GM21360 (cell line): ENCODE measurements at regions not wholly inside any gene's neighbourhood (a gene's known extent, or its start where the extent isn't known, plus 50 kb on each side); places are given as distances from the start of the nearest gene placed in this dataset.
A peak's percentile ranks its signal among the peaks of the same experiment; 100 is the strongest.

ENCODE experiments used
- ATAC-seq: cut with Tn5 transposase; IDR thresholded peaks from one replicate; pipeline ENCODE4 v1.9.1; 2021; ENCODE audit warnings: mild to moderate bottlenecking, moderate library complexity; ENCODE audit not compliant: unreplicated experiment

GRCh38 chr2:121895723-121896571 lies 140.5 kb downstream of the TSN start:
- ATAC-seq = no peak

GRCh38 chr2:121897335-121897970 lies 142.0 kb downstream of the TSN start:
- ATAC-seq = peak; percentile 90

- no peak for ATAC-seq
Measured at GRCh38 chr2:121898483-121898882, 143.0 kb downstream of the TSN start.

GRCh38 chr2:121900391-121900790 lies 144.9 kb downstream of the TSN start:
- no peak for ATAC-seq

GRCh38 chr2:121902171-121902591 lies 146.7 kb downstream of the TSN start:
- ATAC-seq = no peak

- no peak for ATAC-seq
Measured at GRCh38 chr2:121902616-121903015, 147.2 kb downstream of the TSN start.

- ATAC-seq = no peak
Measured at GRCh38 chr2:121903037-121903689, 147.7 kb downstream of the TSN start.

- ATAC-seq = no peak
Measured at GRCh38 chr2:121904656-121905055, 149.2 kb downstream of the TSN start.

- no peak for ATAC-seq
Measured at GRCh38 chr2:121905201-121905600, 149.8 kb downstream of the TSN start.

GRCh38 chr2:121906170-121906569 lies 150.7 kb downstream of the TSN start:
- ATAC-seq = no peak

- ATAC-seq = no peak
Measured at GRCh38 chr2:121907928-121908327, 152.5 kb downstream of the TSN start.

GRCh38 chr2:121910139-121910538 lies 154.7 kb downstream of the TSN start:
- ATAC-seq = no peak

- no peak for ATAC-seq
Measured at GRCh38 chr2:121911036-121911435, 155.6 kb downstream of the TSN start.

GRCh38 chr2:121917143-121917542 lies 161.7 kb downstream of the TSN start:
- no peak for ATAC-seq

- ATAC-seq = no peak
Measured at GRCh38 chr2:121918231-121918630, 162.8 kb downstream of the TSN start.

- ATAC-seq = no peak
Measured at GRCh38 chr2:121919803-121920202, 164.4 kb downstream of the TSN start.

- ATAC-seq = no peak
Measured at GRCh38 chr2:121925466-121925865, 170.0 kb downstream of the TSN start.

GRCh38 chr2:121943285-121943684 lies 187.8 kb downstream of the TSN start:
- ATAC-seq = no peak

- ATAC-seq = no peak
Measured at GRCh38 chr2:121944072-121944831, 188.8 kb downstream of the TSN start.

- no peak for ATAC-seq
Measured at GRCh38 chr2:121947674-121948073, 192.2 kb downstream of the TSN start.

GRCh38 chr2:121949271-121949670 lies 193.8 kb downstream of the TSN start:
- ATAC-seq = no peak
